Stimulated activated CD4-positive, alpha-beta T cell treated with anti-CD3 and anti-CD28 coated beads, Interleukin-12 subunit alpha, Interleukin-12 subunit beta, amount 100 ng/mL, for 48 hours (primary cell): ENCODE measurements at regions not wholly inside any gene's neighbourhood (a gene's known extent, or its start where the extent isn't known, plus 50 kb on each side); places are given as distances from the start of the nearest gene placed in this dataset.

Experiments
- DNase-seq, 3 donors: peaks; one replicate each; pipeline ENCODE4 v3.0.0-alpha.2; 2020; ENCODE audit warnings: low read depth in 2 of 3, low spot score in 1 of 3

GRCh38 chr3:18835021-18835420, 313.3 kb upstream of the KCNH8 start:
- no peak for DNase-seq

GRCh38 chr3:18830087-18830486, 318.2 kb upstream of the KCNH8 start:
- DNase-seq: no peak

- no peak for DNase-seq
These were observed 319.7 kb upstream of the KCNH8 start for GRCh38 chr3:18828637-18829036.

GRCh38 chr3:18827664-18828063, 320.6 kb upstream of the KCNH8 start:
- no peak for DNase-seq

GRCh38 chr3:18825665-18826064, 322.6 kb upstream of the KCNH8 start:
- DNase-seq: no peak

- no peak for DNase-seq
These were observed 335.0 kb upstream of the KCNH8 start for GRCh38 chr3:18813300-18813699.

- DNase-seq: no peak
These were observed 336.0 kb upstream of the KCNH8 start for GRCh38 chr3:18812316-18812715.

- no peak for DNase-seq
These were observed 338.0 kb upstream of the KCNH8 start for GRCh38 chr3:18810306-18810661.

GRCh38 chr3:18809640-18810305, 338.5 kb upstream of the KCNH8 start:
- no peak for DNase-seq

GRCh38 chr3:18808429-18808828, 339.9 kb upstream of the KCNH8 start:
- DNase-seq: no peak

GRCh38 chr3:18807593-18807992, 340.7 kb upstream of the KCNH8 start:
- DNase-seq: no peak

- DNase-seq: no peak
These were observed 341.7 kb upstream of the KCNH8 start for GRCh38 chr3:18806633-18807032.

GRCh38 chr3:18797378-18797777, 350.9 kb upstream of the KCNH8 start:
- no peak for DNase-seq

GRCh38 chr3:18795078-18795477, 353.2 kb upstream of the KCNH8 start:
- no peak for DNase-seq

- DNase-seq: no peak
These were observed 356.6 kb upstream of the KCNH8 start for GRCh38 chr3:18791752-18792151.

GRCh38 chr3:18791182-18791581, 357.1 kb upstream of the KCNH8 start:
- no peak for DNase-seq

- no peak for DNase-seq
These were observed 357.9 kb upstream of the KCNH8 start for GRCh38 chr3:18790384-18790783.

- DNase-seq: no peak
These were observed 358.6 kb upstream of the KCNH8 start for GRCh38 chr3:18789734-18790133.

GRCh38 chr3:18787441-18787840, 360.9 kb upstream of the KCNH8 start:
- no peak for DNase-seq

GRCh38 chr3:18786650-18787323, 361.5 kb upstream of the KCNH8 start:
- no peak for DNase-seq

- DNase-seq: no peak
These were observed 357.1 kb upstream of the SATB1 start for GRCh38 chr3:18782191-18782590.

- DNase-seq: no peak
These were observed 355.8 kb upstream of the SATB1 start for GRCh38 chr3:18780959-18781358.

- no peak for DNase-seq
These were observed 354.6 kb upstream of the SATB1 start for GRCh38 chr3:18779704-18780103.
